Caco-2 (cell line): ENCODE measurements at regions not wholly inside any gene's neighbourhood (a gene's known extent, or its start where the extent isn't known, plus 50 kb on each side); places are given as distances from the start of the nearest gene placed in this dataset.

Experiments used
- BruUV-seq: library from RNA; stranded (reverse); fragments of 400-500 nt; replicated peaks from 2 replicates; lab custom pipeline; 2021; lab: Mats Ljungman, UMichigan
- CTCF ChIA-PET: fragments of 300-600 bp; sonication (Branson Sonifier 250); formaldehyde crosslinking; loops from one replicate; lab custom pipeline; 2022; ENCODE audit warnings: antibody characterized with exemption; lab: Charles Lee
- POLR2A ChIA-PET: fragments of 300-600 bp; sonication (Branson Sonifier 250); formaldehyde crosslinking; loops from one replicate; lab custom pipeline; 2022; ENCODE audit warnings: antibody characterized with exemption; lab: Charles Lee
- DNase-seq, 2 experiments: peaks; one replicate each; pipeline versions ENCODE4 v3.0.0 to v3.0.0-alpha.2; 2020 to 2022
- H3K27me3 ChIP-seq: replicated peaks from 2 replicates; pipeline ENCODE4 v1.6.0; 2011; ENCODE audit warnings: low read length; ENCODE audit not compliant: control insufficient read depth, insufficient read depth
- H3K36me3 ChIP-seq: 2 replicates; pipeline ENCODE4 v1.5.1; 2011; ENCODE audit warnings: low read length; ENCODE audit not compliant: control insufficient read depth, insufficient read depth
- H3K4me1 ChIP-seq: fragments of 250-450 bp; sonication (Bioruptor Pico); 2 replicates; pipeline ENCODE4 v1.5.1; 2020; ENCODE audit warnings: mild to moderate bottlenecking
- H3K4me3 ChIP-seq: 2 replicates; pipeline ENCODE4 v1.5.1; 2011; ENCODE audit warnings: low read depth, mild to moderate bottlenecking, control low read depth, low read length
- H3K9me3 ChIP-seq: fragments of 250-450 bp; sonication (Bioruptor Pico); 2 replicates; pipeline ENCODE4 v1.5.1; 2020; ENCODE audit warnings: mild to moderate bottlenecking, moderate library complexity
- H3K27ac Mint-ChIP-seq: one replicate; pipeline ENCODE4 v1.8.0; 2022; ENCODE audit warnings: mixed read lengths; ENCODE audit not compliant: unreplicated experiment
- H3K27me3 Mint-ChIP-seq: one replicate; pipeline ENCODE4 v1.8.0; 2022; ENCODE audit warnings: mixed read lengths; ENCODE audit not compliant: insufficient read depth, unreplicated experiment
- H3K36me3 Mint-ChIP-seq: one replicate; pipeline ENCODE4 v1.8.0; 2022; ENCODE audit warnings: mild to moderate bottlenecking, mixed read lengths; ENCODE audit not compliant: insufficient read depth, unreplicated experiment
- H3K4me1 Mint-ChIP-seq: one replicate; pipeline ENCODE4 v1.8.0; 2022; ENCODE audit warnings: low read depth, mixed read lengths; ENCODE audit not compliant: unreplicated experiment
- H3K4me3 Mint-ChIP-seq: one replicate; pipeline ENCODE4 v1.8.0; 2022; ENCODE audit warnings: mild to moderate bottlenecking, moderate library complexity, mixed read lengths; ENCODE audit not compliant: unreplicated experiment
- H3K9me3 Mint-ChIP-seq: one replicate; pipeline ENCODE4 v1.8.0; 2022; ENCODE audit warnings: mixed read lengths; ENCODE audit not compliant: unreplicated experiment
- intact Hi-C: fragments of 100-400 bp; cut with micrococcal nuclease; formaldehyde crosslinking; loops from one replicate; pipeline ENCODE4 v1.10.0; 2022; ENCODE audit not compliant: unreplicated experiment
- TF ChIP-seq, protein P1 (sequence below), 2 experiments: fragments of 200-600 bp in 1 of 2; IDR thresholded peaks; 1 replicate in 1 of 2; 2 replicates in 1 of 2; pipeline versions ENCODE4 v1.5.1 to v1.8.0; 2011 to 2022; ENCODE audit warnings: antibody characterized with exemption in 1 of 2, control low read depth in 1 of 2, inconsistent platforms in 1 of 2, low read depth in 1 of 2, low read length in 1 of 2, mild to moderate bottlenecking in 1 of 2, moderate library complexity in 1 of 2; ENCODE audit not compliant: insufficient read depth in 1 of 2, severe bottlenecking in 1 of 2, unreplicated experiment in 1 of 2

DNA sequence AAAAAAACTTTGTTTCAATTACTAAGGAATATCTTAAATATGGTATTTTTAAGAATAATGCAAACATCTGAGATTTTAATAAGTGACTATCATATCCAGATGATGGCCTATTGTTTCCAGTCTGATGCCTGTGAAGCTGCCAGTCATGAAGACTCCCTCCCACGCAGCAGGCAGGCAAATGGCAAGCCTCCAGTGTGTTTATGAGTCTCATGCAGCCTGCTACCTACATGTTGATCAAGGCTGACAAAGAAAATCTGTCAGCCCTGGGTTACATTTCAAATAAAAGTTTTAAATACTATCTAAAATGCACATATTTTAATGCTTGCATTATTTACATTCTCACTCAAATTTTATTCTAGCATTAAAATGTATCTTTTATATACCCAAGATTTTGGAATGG is 137.6 kb upstream of the RNPC3 start:
- Mint-ChIP-seq H3K4me3 (no peak overlapping the region), H3K4me1 (no peaks in the 10 kb centered on the region), H3K9me3 (no peaks in the 10 kb centered on the region), H3K36me3 (no peaks in the 10 kb centered on the region), H3K27me3 (no peaks in the 10 kb centered on the region), H3K27ac (no peak overlapping the region)
- Histone ChIP-seq H3K27me3 (no peaks in the 10 kb centered on the region), H3K4me1 (no peaks in the 10 kb centered on the region), H3K9me3 (no peaks in the 10 kb centered on the region), H3K4me3 (no peak overlapping the region), H3K36me3 (no peaks in the 10 kb centered on the region)
- no TSS peak for BruUV-seq
- TF ChIP-seq, protein P1, sequence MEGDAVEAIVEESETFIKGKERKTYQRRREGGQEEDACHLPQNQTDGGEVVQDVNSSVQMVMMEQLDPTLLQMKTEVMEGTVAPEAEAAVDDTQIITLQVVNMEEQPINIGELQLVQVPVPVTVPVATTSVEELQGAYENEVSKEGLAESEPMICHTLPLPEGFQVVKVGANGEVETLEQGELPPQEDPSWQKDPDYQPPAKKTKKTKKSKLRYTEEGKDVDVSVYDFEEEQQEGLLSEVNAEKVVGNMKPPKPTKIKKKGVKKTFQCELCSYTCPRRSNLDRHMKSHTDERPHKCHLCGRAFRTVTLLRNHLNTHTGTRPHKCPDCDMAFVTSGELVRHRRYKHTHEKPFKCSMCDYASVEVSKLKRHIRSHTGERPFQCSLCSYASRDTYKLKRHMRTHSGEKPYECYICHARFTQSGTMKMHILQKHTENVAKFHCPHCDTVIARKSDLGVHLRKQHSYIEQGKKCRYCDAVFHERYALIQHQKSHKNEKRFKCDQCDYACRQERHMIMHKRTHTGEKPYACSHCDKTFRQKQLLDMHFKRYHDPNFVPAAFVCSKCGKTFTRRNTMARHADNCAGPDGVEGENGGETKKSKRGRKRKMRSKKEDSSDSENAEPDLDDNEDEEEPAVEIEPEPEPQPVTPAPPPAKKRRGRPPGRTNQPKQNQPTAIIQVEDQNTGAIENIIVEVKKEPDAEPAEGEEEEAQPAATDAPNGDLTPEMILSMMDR (IDR thresholded peaks at IDR 0.05; ENCODE audit: insufficient read depth in 1 of 2, low read depth in 1 of 2, low read length in 1 of 2, severe bottlenecking in 1 of 2, unreplicated experiment in 1 of 2): no peak
- POLR2A ChIA-PET: no interaction called here
- intact Hi-C loops: no loop called here
- CTCF ChIA-PET: no interaction called here
- no peak for DNase-seq

DNA sequence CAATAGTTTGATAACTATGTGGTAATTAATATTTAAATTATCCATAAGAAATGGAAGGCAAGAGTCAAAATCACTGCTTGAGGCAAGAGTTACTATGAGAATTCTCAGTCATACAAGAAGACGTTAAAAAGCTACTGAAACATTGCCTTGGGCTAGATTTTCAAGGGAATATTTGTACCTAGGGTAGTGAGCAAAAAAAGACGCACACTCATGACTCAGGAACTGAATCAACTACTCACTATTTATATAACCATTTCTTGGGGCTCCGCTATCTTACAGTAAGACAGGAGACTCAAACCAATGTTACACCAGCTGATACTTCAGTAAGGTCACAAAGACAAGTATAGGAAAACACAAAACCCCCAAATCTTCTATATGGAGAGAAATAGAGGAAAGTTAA is 151.5 kb upstream of the RNPC3 start:
- TF ChIP-seq, protein P1 (IDR thresholded peaks at IDR 0.05; ENCODE audit: insufficient read depth in 1 of 2, low read depth in 1 of 2, low read length in 1 of 2, severe bottlenecking in 1 of 2, unreplicated experiment in 1 of 2): no peak
- intact Hi-C loops: no loop called here
- Mint-ChIP-seq H3K9me3 (no peaks in the 10 kb centered on the region), H3K36me3 (no peaks in the 10 kb centered on the region), H3K27me3 (no peaks in the 10 kb centered on the region), H3K4me3 (no peak overlapping the region), H3K4me1 (no peaks in the 10 kb centered on the region), H3K27ac (no peak overlapping the region)
- DNase-seq: no peak
- H3K9me3 ChIP-seq: no peaks in the 10 kb centered on the region
- ChIA-PET POLR2A (no interaction called here), CTCF (no interaction called here)
- H3K27me3 ChIP-seq: no peaks in the 10 kb centered on the region
- no peaks in the 10 kb centered on the region for H3K4me1 ChIP-seq
- H3K4me3 ChIP-seq: no peak overlapping the region
- no TSS peak for BruUV-seq
- no peaks in the 10 kb centered on the region for H3K36me3 ChIP-seq

DNA sequence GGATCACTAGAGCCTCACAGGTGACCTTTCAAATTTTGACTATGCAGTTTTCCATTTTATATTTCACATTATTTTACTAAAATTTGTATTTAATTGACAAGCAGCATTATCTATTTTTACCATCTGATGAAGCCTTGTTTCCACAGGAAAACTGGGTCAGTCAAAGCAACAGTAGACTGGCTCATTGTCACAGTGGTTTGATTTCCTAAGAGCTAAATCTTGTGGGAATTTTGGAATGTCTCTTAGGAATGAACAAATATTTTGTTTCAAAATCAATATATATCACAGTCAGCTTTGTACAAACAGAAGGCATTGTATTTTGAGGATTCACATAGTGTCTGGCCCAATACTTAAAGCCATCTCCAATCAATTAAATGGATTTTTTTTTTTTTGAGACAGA is 152.6 kb upstream of the RNPC3 start:
- Mint-ChIP-seq H3K4me3 (no peak overlapping the region), H3K36me3 (no peaks in the 10 kb centered on the region), H3K4me1 (no peaks in the 10 kb centered on the region), H3K27me3 (no peaks in the 10 kb centered on the region), H3K9me3 (no peaks in the 10 kb centered on the region), H3K27ac (no peak overlapping the region)
- CTCF ChIA-PET: no interaction called here
- Histone ChIP-seq H3K4me1 (no peaks in the 10 kb centered on the region), H3K9me3 (no peaks in the 10 kb centered on the region), H3K27me3 (no peaks in the 10 kb centered on the region), H3K4me3 (no peak overlapping the region), H3K36me3 (no peaks in the 10 kb centered on the region)
- no peak for DNase-seq
- intact Hi-C loops: no loop called here
- POLR2A ChIA-PET: no interaction called here
- TF ChIP-seq, protein P1 (IDR thresholded peaks at IDR 0.05; ENCODE audit: insufficient read depth in 1 of 2, low read depth in 1 of 2, low read length in 1 of 2, severe bottlenecking in 1 of 2, unreplicated experiment in 1 of 2): no peak
- BruUV-seq: no TSS peak
